H1 (cell line): ENCODE measurements at regions not wholly inside any gene's neighbourhood (a gene's known extent, or its start where the extent isn't known, plus 50 kb on each side); places are given as distances from the start of the nearest gene placed in this dataset.

Experiments
- CTCF ChIA-PET: fragments of 300-600 bp; sonication (Branson Sonifier 250); formaldehyde crosslinking; loops from one replicate; lab custom pipeline; 2021; ENCODE audit not compliant: partially characterized antibody; lab: Charles Lee
- POLR2A ChIA-PET: fragments of 300-600 bp; sonication (Branson Sonifier 250); formaldehyde crosslinking; loops from one replicate; lab custom pipeline; 2021; ENCODE audit warnings: inconsistent platforms; ENCODE audit not compliant: partially characterized antibody; lab: Charles Lee
- DNase-seq, 2 experiments: peaks; one replicate each; pipeline versions ENCODE4 v3.0.0 to v3.0.0-alpha.2; 2010 to 2022; ENCODE audit warnings: low spot score in 2 of 2, low read depth in 1 of 2, mixed read lengths in 1 of 2
- FAIRE-seq: peaks from 2 replicates; lab custom pipeline; 2011; peaks lifted over from hg19 to GRCh38; lab: Jason Lieb, UNC
- H2AFZ ChIP-seq: 2 replicates; pipeline ENCODE4 v1.8.1; 2012; ENCODE audit warnings: low read length, inconsistent platforms
- H2AK5ac ChIP-seq: 2 replicates; pipeline ENCODE4 v1.6.1; 2013; ENCODE audit warnings: low read depth, low read length
- H2BK120ac ChIP-seq: replicated peaks from 2 replicates; pipeline ENCODE3; 2013; ENCODE audit warnings: low read depth, low read length, inconsistent platforms
- H2BK12ac ChIP-seq: 2 replicates; pipeline ENCODE4 v1.6.1; 2013; ENCODE audit warnings: low read depth, low read length
- H2BK15ac ChIP-seq: 2 replicates; pipeline ENCODE4 v1.6.1; 2013; ENCODE audit warnings: low read length
- H2BK20ac ChIP-seq: 2 replicates; pipeline ENCODE4 v1.6.1; 2013; ENCODE audit warnings: low read length
- H2BK5ac ChIP-seq: 2 replicates; pipeline ENCODE4 v1.6.1; 2013; ENCODE audit warnings: low read depth, low read length
- H3K14ac ChIP-seq: 2 replicates; pipeline ENCODE4 v1.6.1; 2013; ENCODE audit warnings: inconsistent platforms; ENCODE audit not compliant: insufficient read length
- H3K18ac ChIP-seq: 2 replicates; pipeline ENCODE4 v1.6.1; 2013; ENCODE audit warnings: low read length; ENCODE audit errors: extremely low read depth
- H3K23ac ChIP-seq: 2 replicates; pipeline ENCODE4 v1.6.1; 2013; ENCODE audit warnings: inconsistent platforms; ENCODE audit not compliant: insufficient read length
- H3K23me2 ChIP-seq: 2 replicates; pipeline ENCODE4 v1.6.1; 2013; ENCODE audit warnings: low read depth, low read length
- H3K27ac ChIP-seq: 2 replicates; pipeline ENCODE4 v1.6.1; 2011; ENCODE audit warnings: low read depth, low read length, inconsistent platforms
- H3K27me3 ChIP-seq, 4 experiments: replicated peaks in 1 of 4; 1 replicate in 1 of 4; 2 replicates in 3 of 4; pipeline versions ENCODE4 v1.6.1 to v1.8.1; 2011 to 2013; ENCODE audit warnings: low read length in 3 of 4, mild to moderate bottlenecking in 3 of 4, inconsistent platforms in 2 of 4, mixed read lengths in 2 of 4, moderate library complexity in 1 of 4; ENCODE audit not compliant: control insufficient read depth in 3 of 4, insufficient read depth in 3 of 4; ENCODE audit errors: extremely low read depth in 1 of 4
- H3K36me3 ChIP-seq, 4 experiments: 2 replicates each; pipeline versions ENCODE4 v1.6.1 to v1.8.1; 2011 to 2013; ENCODE audit warnings: mild to moderate bottlenecking in 4 of 4, low read length in 3 of 4, moderate library complexity in 2 of 4, control low read depth in 1 of 4, inconsistent platforms in 1 of 4; ENCODE audit not compliant: insufficient read depth in 4 of 4, control insufficient read depth in 2 of 4
- H3K4ac ChIP-seq: replicated peaks from 2 replicates; pipeline ENCODE3; 2013; ENCODE audit warnings: low read length, low read depth, mixed read lengths, inconsistent platforms; ENCODE audit not compliant: insufficient read length
- H3K4me1 ChIP-seq, 4 experiments: replicated peaks in 1 of 4; 1 replicate in 1 of 4; 2 replicates in 3 of 4; pipeline versions ENCODE4 v1.6.1 to v1.8.1; 2011 to 2013; ENCODE audit warnings: low read length in 3 of 4, inconsistent platforms in 2 of 4, mixed read lengths in 1 of 4; ENCODE audit not compliant: insufficient read depth in 4 of 4, control insufficient read depth in 3 of 4
- H3K4me2 ChIP-seq, 2 experiments: 2 replicates each; pipeline versions ENCODE4 v1.6.1 to v1.8.1; 2011 to 2013; ENCODE audit warnings: low read depth in 2 of 2, low read length in 2 of 2, control low read depth in 1 of 2, inconsistent platforms in 1 of 2, mild to moderate bottlenecking in 1 of 2; ENCODE audit not compliant: insufficient read depth in 1 of 2
- H3K4me3 ChIP-seq, 4 experiments: fragments of 200-600, 300-600 bp in 1 of 4; sonication (generic), shearing (Covaris generic), sonication (Bioruptor Twin) in 1 of 4; 2 replicates each; pipeline versions ENCODE4 v1.5.1 to v1.8.1; 2011 to 2016; ENCODE audit warnings: low read length in 4 of 4, low read depth in 3 of 4, control low read depth in 2 of 4, inconsistent platforms in 2 of 4, mild to moderate bottlenecking in 2 of 4, mixed read lengths in 1 of 4, moderate library complexity in 1 of 4; ENCODE audit not compliant: insufficient read depth in 2 of 4; ENCODE audit errors: extremely low read depth in 1 of 4
- H3K56ac ChIP-seq: replicated peaks from 2 replicates; pipeline ENCODE3; 2013; ENCODE audit warnings: low read depth, mild to moderate bottlenecking, mixed read lengths, low read length, inconsistent platforms; ENCODE audit not compliant: insufficient read length
- H3K79me1 ChIP-seq: 2 replicates; pipeline ENCODE4 v1.6.1; 2013; ENCODE audit warnings: low read depth, low read length, control low read depth
- H3K79me2 ChIP-seq, 2 experiments: 2 replicates each; pipeline versions ENCODE4 v1.6.1 to v1.8.1; 2012 to 2013; ENCODE audit warnings: low read length in 2 of 2, mild to moderate bottlenecking in 2 of 2, inconsistent platforms in 1 of 2; ENCODE audit not compliant: insufficient read depth in 2 of 2, control insufficient read depth in 1 of 2
- H3K9ac ChIP-seq, 4 experiments: replicated peaks in 1 of 4; 1 replicate in 1 of 4; 2 replicates in 3 of 4; pipeline versions ENCODE4 v1.6.1 to v1.8.1; 2011 to 2013; ENCODE audit warnings: low read depth in 3 of 4, low read length in 3 of 4, control low read depth in 2 of 4, mild to moderate bottlenecking in 2 of 4, moderate library complexity in 2 of 4, inconsistent platforms in 1 of 4; ENCODE audit errors: extremely low read depth in 1 of 4
- H3K9me3 ChIP-seq, 2 experiments: 2 replicates each; pipeline versions ENCODE4 v1.6.1 to v1.8.1; 2012 to 2013; ENCODE audit warnings: mild to moderate bottlenecking in 2 of 2, moderate library complexity in 2 of 2, control low read depth in 1 of 2, inconsistent platforms in 1 of 2, low read depth in 1 of 2, low read length in 1 of 2, mixed read lengths in 1 of 2; ENCODE audit not compliant: insufficient read depth in 2 of 2
- H4K20me1 ChIP-seq, 2 experiments: replicated peaks in 1 of 2; 2 replicates each; pipeline versions ENCODE3 to v1.8.1; 2011 to 2013; ENCODE audit warnings: inconsistent platforms in 2 of 2, low read length in 2 of 2, mild to moderate bottlenecking in 1 of 2; ENCODE audit not compliant: insufficient read depth in 2 of 2, control insufficient read depth in 1 of 2
- H4K5ac ChIP-seq: 2 replicates; pipeline ENCODE4 v1.6.1; 2013; ENCODE audit warnings: low read length, low read depth, mixed read lengths, inconsistent platforms; ENCODE audit not compliant: insufficient read length
- H4K8ac ChIP-seq: 2 replicates; pipeline ENCODE4 v1.8.0; 2013; ENCODE audit warnings: mild to moderate bottlenecking, moderate library complexity, low read length, inconsistent platforms; ENCODE audit not compliant: insufficient read depth; ENCODE audit errors: extremely low read depth
- H4K91ac ChIP-seq: replicated peaks from 2 replicates; pipeline ENCODE3; 2013; ENCODE audit warnings: low read length, mixed read lengths, inconsistent platforms; ENCODE audit not compliant: insufficient read length
- BRCA1 ChIP-seq: IDR thresholded peaks from 2 replicates; pipeline ENCODE4 v1.6.1; 2012; ENCODE audit warnings: low read depth, low read length, improper control_type of control experiment
- CBX5 ChIP-seq: fragments of 300-800, 300-1000 bp; sonication (generic); IDR thresholded peaks from 2 replicates; pipeline ENCODE4 v1.7.1; 2016; ENCODE audit warnings: antibody characterized with exemption, low read length, low read depth
- CEBPB ChIP-seq: IDR thresholded peaks from 2 replicates; pipeline ENCODE4 v1.6.1; 2012; ENCODE audit warnings: low read depth, low read length
- CHD2 ChIP-seq: IDR thresholded peaks from 2 replicates; pipeline ENCODE4 v1.6.1; 2012; ENCODE audit warnings: low read length, improper control_type of control experiment
- FOSL1 ChIP-seq: IDR thresholded peaks from 2 replicates; pipeline ENCODE4 v1.6.1; 2011; ENCODE audit warnings: mild to moderate bottlenecking, low read depth, low read length, moderate library complexity; ENCODE audit not compliant: insufficient read depth
- HDAC2 ChIP-seq, 2 experiments: fragments of 300-600 bp in 1 of 2; sonication (generic) in 1 of 2; IDR thresholded peaks; 2 replicates each; pipeline ENCODE4 v1.6.1; 2011 to 2012; ENCODE audit warnings: low read depth in 2 of 2, low read length in 2 of 2, mild to moderate bottlenecking in 2 of 2, moderate library complexity in 2 of 2, borderline replicate concordance in 1 of 2, inconsistent platforms in 1 of 2
- POLR2A ChIP-seq, 2 experiments: IDR thresholded peaks; 1 replicate in 1 of 2; 2 replicates in 1 of 2; pipeline ENCODE4 v1.6.1; 2011; ENCODE audit warnings: low read depth in 2 of 2, low read length in 2 of 2, mild to moderate bottlenecking in 2 of 2; ENCODE audit errors: control extremely low read depth in 1 of 2
- SUZ12 ChIP-seq: fragments of 200-600 bp; sonication (generic); IDR thresholded peaks from 2 replicates; pipeline ENCODE4 v1.6.1; 2012; ENCODE audit warnings: mild to moderate bottlenecking, inconsistent platforms, low read length, moderate library complexity, mixed read lengths
- ZNF274 ChIP-seq: IDR thresholded peaks from 2 replicates; pipeline ENCODE4 v1.7.0; 2012; ENCODE audit warnings: low read length, borderline replicate concordance; ENCODE audit errors: extremely low read depth
- WGBS, 2 experiments: shearing (Covaris generic) in 1 of 2; methylation state at CpG; one replicate each; pipeline versions ENCODE4 v1.1.6 to v1.1.7; 2013 to 2015; ENCODE audit warnings: low lambda C conversion rate in 2 of 2, mixed read lengths in 2 of 2, inconsistent platforms in 1 of 2, low coverage in 1 of 2, missing lambda C conversion rate in 1 of 2; ENCODE audit not compliant: insufficient replicate concordance in 2 of 2, insufficient coverage in 1 of 2, insufficient read length in 1 of 2; ENCODE audit errors: extremely low coverage in 1 of 2, missing lambda C conversion rate in 1 of 2; 5-methylcytosine and 5-hydroxymethylcytosine counted together
- TF ChIP-seq, protein P1 (sequence below): IDR thresholded peaks from 2 replicates; pipeline ENCODE4 v1.6.1; 2012; ENCODE audit warnings: inconsistent platforms
- TF ChIP-seq, protein P2 (sequence below), 3 experiments: IDR thresholded peaks; 1 replicate in 2 of 3; 2 replicates in 1 of 3; pipeline versions ENCODE4 v1.5.1 to v1.6.1; 2011; ENCODE audit warnings: low read length in 3 of 3, mild to moderate bottlenecking in 3 of 3, inconsistent platforms in 2 of 3, low read depth in 1 of 3, moderate library complexity in 1 of 3; ENCODE audit not compliant: insufficient read depth in 1 of 3; ENCODE audit errors: control extremely low read depth in 1 of 3
- TF ChIP-seq, protein P3 (sequence below): IDR thresholded peaks from 2 replicates; pipeline ENCODE4 v1.6.1; 2011; ENCODE audit warnings: low read depth, mild to moderate bottlenecking, low read length; ENCODE audit not compliant: insufficient read depth

DNA sequence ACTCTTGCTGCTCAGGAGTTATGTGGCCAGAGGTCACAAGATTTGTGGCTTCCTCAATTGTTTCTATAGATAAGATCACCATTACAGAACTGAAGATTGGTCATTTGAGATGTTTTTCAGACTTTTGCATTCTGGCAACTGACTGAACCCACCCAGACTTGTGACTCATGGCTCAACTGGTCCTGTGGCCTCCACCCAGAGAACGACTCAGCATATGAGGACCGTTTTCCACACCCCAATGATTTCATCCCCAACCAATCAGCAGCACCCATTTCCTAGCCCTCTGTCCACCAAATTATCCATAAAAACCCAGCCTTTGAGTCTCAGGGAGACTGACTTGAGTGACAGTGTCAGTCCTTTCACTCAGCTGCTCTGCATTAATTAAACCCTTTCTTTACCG lies 143.2 kb upstream of the ASIC2 start:
- Histone ChIP-seq H2BK5ac (no peak overlapping the region), H3K4me3 (no peak overlapping the region), H2BK20ac (no peak overlapping the region), H2BK15ac (no peak overlapping the region), H3K4ac (no peak overlapping the region), H3K56ac (no peak overlapping the region), H3K36me3 (no peaks in the 10 kb centered on the region), H3K27me3 (no peaks in the 10 kb centered on the region), H3K23ac (no peak overlapping the region), H4K91ac (no peak overlapping the region), H4K5ac (no peak overlapping the region), H2BK12ac (no peak overlapping the region), H3K14ac (no peak overlapping the region), H4K20me1 (no peaks in the 10 kb centered on the region), H3K4me2 (no peak overlapping the region), H2AK5ac (no peak overlapping the region), H3K27ac (no peak overlapping the region), H3K9me3 (no peaks in the 10 kb centered on the region), H3K23me2 (no peaks in the 10 kb centered on the region), H2BK120ac (no peak overlapping the region), H3K9ac (no peak overlapping the region), H3K4me1 (no peaks in the 10 kb centered on the region), H3K79me1 (no peaks in the 10 kb centered on the region), H2AFZ (no peak overlapping the region), H3K79me2 (no peaks in the 10 kb centered on the region), H4K8ac (no peak overlapping the region), H3K18ac (no peak overlapping the region)
- CTCF ChIA-PET, result no interaction called here
- no peak for FAIRE-seq
- POLR2A ChIA-PET, result no interaction called here
- no peak for DNase-seq
- WGBS, 2 experiments, result 100% methylated on average over 3 of the region's 3 CpGs; no CpG with 5 or more reads in 1 of the 2 experiments
- no peak for TF ChIP-seq HDAC2 (IDR thresholded peaks at IDR 0.05; ENCODE audit: borderline replicate concordance in 1 of 2, low read depth in 2 of 2, low read length in 2 of 2)
- TF ChIP-seq CHD2, result no peak
- no peak for TF ChIP-seq CBX5
- no peak for TF ChIP-seq POLR2A (IDR thresholded peaks at IDR 0.05; ENCODE audit: control extremely low read depth in 1 of 2, low read depth in 2 of 2, low read length in 2 of 2)
- TF ChIP-seq ZNF274, result no peak
- TF ChIP-seq, protein P1, sequence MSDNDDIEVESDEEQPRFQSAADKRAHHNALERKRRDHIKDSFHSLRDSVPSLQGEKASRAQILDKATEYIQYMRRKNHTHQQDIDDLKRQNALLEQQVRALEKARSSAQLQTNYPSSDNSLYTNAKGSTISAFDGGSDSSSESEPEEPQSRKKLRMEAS, result no peak
- no peak for TF ChIP-seq BRCA1
- TF ChIP-seq, protein P2, sequence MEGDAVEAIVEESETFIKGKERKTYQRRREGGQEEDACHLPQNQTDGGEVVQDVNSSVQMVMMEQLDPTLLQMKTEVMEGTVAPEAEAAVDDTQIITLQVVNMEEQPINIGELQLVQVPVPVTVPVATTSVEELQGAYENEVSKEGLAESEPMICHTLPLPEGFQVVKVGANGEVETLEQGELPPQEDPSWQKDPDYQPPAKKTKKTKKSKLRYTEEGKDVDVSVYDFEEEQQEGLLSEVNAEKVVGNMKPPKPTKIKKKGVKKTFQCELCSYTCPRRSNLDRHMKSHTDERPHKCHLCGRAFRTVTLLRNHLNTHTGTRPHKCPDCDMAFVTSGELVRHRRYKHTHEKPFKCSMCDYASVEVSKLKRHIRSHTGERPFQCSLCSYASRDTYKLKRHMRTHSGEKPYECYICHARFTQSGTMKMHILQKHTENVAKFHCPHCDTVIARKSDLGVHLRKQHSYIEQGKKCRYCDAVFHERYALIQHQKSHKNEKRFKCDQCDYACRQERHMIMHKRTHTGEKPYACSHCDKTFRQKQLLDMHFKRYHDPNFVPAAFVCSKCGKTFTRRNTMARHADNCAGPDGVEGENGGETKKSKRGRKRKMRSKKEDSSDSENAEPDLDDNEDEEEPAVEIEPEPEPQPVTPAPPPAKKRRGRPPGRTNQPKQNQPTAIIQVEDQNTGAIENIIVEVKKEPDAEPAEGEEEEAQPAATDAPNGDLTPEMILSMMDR (IDR thresholded peaks at IDR 0.05; ENCODE audit: control extremely low read depth in 1 of 3, insufficient read depth in 1 of 3, low read depth in 1 of 3, low read length in 3 of 3), result no peak
- no peak for TF ChIP-seq FOSL1
- TF ChIP-seq, protein P3, sequence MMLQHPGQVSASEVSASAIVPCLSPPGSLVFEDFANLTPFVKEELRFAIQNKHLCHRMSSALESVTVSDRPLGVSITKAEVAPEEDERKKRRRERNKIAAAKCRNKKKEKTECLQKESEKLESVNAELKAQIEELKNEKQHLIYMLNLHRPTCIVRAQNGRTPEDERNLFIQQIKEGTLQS, result no peak
- no peak for TF ChIP-seq SUZ12
- TF ChIP-seq CEBPB, result no peak
